ENCODE measurements at regions not wholly inside any gene's neighbourhood (a gene's known extent, or its start where the extent isn't known, plus 50 kb on each side); places are given as distances from the start of the nearest gene placed in this dataset.

GRCh38 chr7:353746-354325 lies 63.9 kb downstream of the FOXL3 start:
- TF ChIP-seq BCLAF1 (IDR thresholded peaks at IDR 0.05) (no peak), IRF5 (IDR thresholded peaks at IDR 0.05; ENCODE audit: borderline replicate concordance) (no peak)
- TF ChIP-seq, protein P1, sequence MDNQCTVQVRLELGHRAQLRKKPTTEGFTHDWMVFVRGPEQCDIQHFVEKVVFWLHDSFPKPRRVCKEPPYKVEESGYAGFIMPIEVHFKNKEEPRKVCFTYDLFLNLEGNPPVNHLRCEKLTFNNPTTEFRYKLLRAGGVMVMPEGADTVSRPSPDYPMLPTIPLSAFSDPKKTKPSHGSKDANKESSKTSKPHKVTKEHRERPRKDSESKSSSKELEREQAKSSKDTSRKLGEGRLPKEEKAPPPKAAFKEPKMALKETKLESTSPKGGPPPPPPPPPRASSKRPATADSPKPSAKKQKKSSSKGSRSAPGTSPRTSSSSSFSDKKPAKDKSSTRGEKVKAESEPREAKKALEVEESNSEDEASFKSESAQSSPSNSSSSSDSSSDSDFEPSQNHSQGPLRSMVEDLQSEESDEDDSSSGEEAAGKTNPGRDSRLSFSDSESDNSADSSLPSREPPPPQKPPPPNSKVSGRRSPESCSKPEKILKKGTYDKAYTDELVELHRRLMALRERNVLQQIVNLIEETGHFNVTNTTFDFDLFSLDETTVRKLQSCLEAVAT (IDR thresholded peaks at IDR 0.05): no peak
- no TSS peak for BruUV-seq (replicated peaks)
- Histone ChIP-seq H3K4me2 (ENCODE audit: control insufficient read depth, insufficient read depth) (no peak overlapping the region), H3K4me1 (ENCODE audit: control insufficient read depth, insufficient read depth, low read length) (no peaks in the 10 kb centered on the region), H4K20me1 (ENCODE audit: control insufficient read depth, insufficient read depth) (no peaks in the 10 kb centered on the region), H3K79me2 (ENCODE audit: control insufficient read depth, insufficient read depth, low read length) (no peaks in the 10 kb centered on the region), H3K27me3 (replicated peaks in 1 of 2; ENCODE audit: control insufficient read depth in 2 of 2, insufficient read depth in 2 of 2, low read length in 1 of 2) (no peaks in the 10 kb centered on the region), H3K27ac (ENCODE audit: control insufficient read depth, insufficient read depth) (no peak overlapping the region), H3K9ac (ENCODE audit: control insufficient read depth, insufficient read depth, low read length) (no peak overlapping the region), H3K4me3 (no peak overlapping the region), H2AFZ (ENCODE audit: control insufficient read depth, low read depth, low read length) (no peak overlapping the region), H3K9me3 (replicated peaks; ENCODE audit: control insufficient read depth, insufficient read depth, low read length) (peaks cover 2% of the 10 kb centered on the region; the same call in 2 of the 3 replicates), H3K36me3 (ENCODE audit: control insufficient read depth in 2 of 2, insufficient read depth in 2 of 2, low read length in 1 of 2) (no peaks in the 10 kb centered on the region)
- intact Hi-C loops (cut with micrococcal nuclease; ENCODE audit: unreplicated experiment): no loop called here
- RAD21 ChIA-PET (ENCODE audit: unreplicated experiment): no interaction called here
- SMC1A ChIA-PET (ENCODE audit: uncharacterized antibody, unreplicated experiment): no interaction called here
- CTCF ChIA-PET: no interaction called here
- no peak for DNase-seq (ENCODE audit: low read depth, low spot score)
- in situ Hi-C loops (cut with MboI): no loop called here
- FAIRE-seq: no peak
- 69% methylated on average over 28 of the region's 28 CpGs for WGBS (ENCODE audit: insufficient coverage, insufficient replicate concordance, low lambda C conversion rate, missing lambda C conversion rate)
- no peak for ATAC-seq
- POLR2A ChIA-PET: no interaction called here

Measured in GM12878 (cell line).